Urinary bladder (tissue), 3 donors: ENCODE measurements at regions not wholly inside any gene's neighbourhood (a gene's known extent, or its start where the extent isn't known, plus 50 kb on each side); places are given as distances from the start of the nearest gene placed in this dataset.

ENCODE experiments used
- DNase-seq: peaks from one replicate; pipeline ENCODE4 v3.0.0-alpha.2; 2015; ENCODE audit errors: extremely low spot score
- H3K27ac ChIP-seq: one replicate; pipeline ENCODE4 v1.5.1; 2013; ENCODE audit warnings: low read depth, mild to moderate bottlenecking, moderate library complexity
- H3K36me3 ChIP-seq: one replicate; pipeline ENCODE4 v1.6.1; 2013; ENCODE audit warnings: mild to moderate bottlenecking, moderate library complexity; ENCODE audit not compliant: insufficient read depth
- H3K4me1 ChIP-seq: one replicate; pipeline ENCODE4 v1.6.1; 2013; ENCODE audit warnings: mild to moderate bottlenecking, moderate library complexity; ENCODE audit not compliant: insufficient read depth
- H3K4me3 ChIP-seq: one replicate; pipeline ENCODE4 v1.5.1; 2013; ENCODE audit warnings: low read depth, low read length
- WGBS: extraction: QIAGEN DNeasy Blood & Tissue Kit; methylation state at CpG from one replicate; pipeline ENCODE4 v1.1.7; 2013; 5-methylcytosine and 5-hydroxymethylcytosine counted together
- donor health status: healthy with polysubstance abuse.
- donor health status: healthy.

GRCh38 chr20:21571841-21572690 is 58.2 kb upstream of the NKX2-2 start:
- Histone ChIP-seq H3K27ac (no peak overlapping the region), H3K36me3 (no peaks in the 10 kb centered on the region), H3K4me3 (no peak overlapping the region), H3K4me1 (no peaks in the 10 kb centered on the region)
- 32% methylated on average over 15 of the region's 15 CpGs for WGBS
- no peak for DNase-seq

GRCh38 chr20:21570285-21570992 is 56.6 kb upstream of the NKX2-2 start:
- DNase-seq = no peak
- 54% methylated on average over 7 of the region's 7 CpGs for WGBS
- Histone ChIP-seq H3K27ac (no peak overlapping the region), H3K36me3 (no peaks in the 10 kb centered on the region), H3K4me1 (no peaks in the 10 kb centered on the region), H3K4me3 (no peak overlapping the region)

GRCh38 chr20:21569586-21569985 is 55.7 kb upstream of the NKX2-2 start:
- no peaks in the 10 kb centered on the region for H3K36me3 ChIP-seq
- 83% methylated on average over 3 of the region's 3 CpGs for whole genome bisulfite sequencing
- no peak for DNase-seq
- no peak overlapping the region for H3K4me3 ChIP-seq
- H3K27ac ChIP-seq = no peak overlapping the region
- H3K4me1 ChIP-seq = no peaks in the 10 kb centered on the region

GRCh38 chr20:21564127-21564773 is 50.4 kb upstream of the NKX2-2 start:
- no peaks in the 10 kb centered on the region for H3K36me3 ChIP-seq
- H3K4me1 ChIP-seq = no peaks in the 10 kb centered on the region
- 78% methylated on average over 15 of the region's 15 CpGs for WGBS
- DNase-seq = no peak
- H3K27ac ChIP-seq = no peak overlapping the region
- no peak overlapping the region for H3K4me3 ChIP-seq
